ENCODE measurements at regions not wholly inside any gene's neighbourhood (a gene's known extent, or its start where the extent isn't known, plus 50 kb on each side); places are given as distances from the start of the nearest gene placed in this dataset.

- H3K9me3 ChIP-seq (ENCODE audit: control insufficient read depth in 2 of 2, low read length in 2 of 2): no peaks in the 10 kb centered on the region
- no peaks in the 10 kb centered on the region for H3K36me3 ChIP-seq (ENCODE audit: control insufficient read depth in 2 of 2, insufficient read depth in 2 of 2, low read length in 2 of 2)
- no peak overlapping the region for H3K4me3 ChIP-seq (ENCODE audit: low read length in 2 of 2)
- H3K27ac ChIP-seq (ENCODE audit: low read length): no peak overlapping the region
- H3K4me1 ChIP-seq (ENCODE audit: control insufficient read depth, insufficient read depth, low read length): no peaks in the 10 kb centered on the region
- H3K9ac ChIP-seq (ENCODE audit: low read length in 2 of 2): no peak overlapping the region
- H3K27me3 ChIP-seq (ENCODE audit: control insufficient read depth in 1 of 2, insufficient read depth in 2 of 2, low read length in 2 of 2): no peaks in the 10 kb centered on the region
Observed at GRCh38 chr3:89690646-89691045, 583.2 kb downstream of the EPHA3 start.

DNA sequence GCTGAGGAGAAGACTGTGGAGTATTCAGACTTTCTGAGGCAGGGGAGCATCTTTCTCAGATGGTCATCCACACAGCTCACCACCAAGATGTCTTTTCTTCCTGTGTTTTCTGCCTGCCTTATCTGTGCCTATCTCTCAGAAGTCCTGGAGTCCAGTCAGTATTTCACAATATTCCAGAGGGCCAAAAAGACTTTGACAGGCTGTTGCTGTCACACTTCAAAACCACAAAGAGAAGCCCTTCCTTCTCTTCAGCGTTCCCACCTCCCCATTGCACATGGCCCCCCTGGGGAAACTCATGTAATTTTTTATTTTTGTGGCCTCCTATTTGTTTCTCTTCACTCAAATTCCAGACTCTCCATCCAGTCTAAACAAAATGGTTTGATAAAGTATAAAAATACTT is 585.2 kb downstream of the EPHA3 start:
- H3K4me3 ChIP-seq (ENCODE audit: low read length in 2 of 2): no peak overlapping the region
- no peaks in the 10 kb centered on the region for H3K36me3 ChIP-seq (ENCODE audit: control insufficient read depth in 2 of 2, insufficient read depth in 2 of 2, low read length in 2 of 2)
- H3K27me3 ChIP-seq (ENCODE audit: control insufficient read depth in 1 of 2, insufficient read depth in 2 of 2, low read length in 2 of 2): no peaks in the 10 kb centered on the region
- H3K9me3 ChIP-seq (ENCODE audit: control insufficient read depth in 2 of 2, low read length in 2 of 2): no peaks in the 10 kb centered on the region
- H3K4me1 ChIP-seq (ENCODE audit: control insufficient read depth, insufficient read depth, low read length): no peaks in the 10 kb centered on the region
- H3K27ac ChIP-seq (ENCODE audit: low read length): no peak overlapping the region
- no peak overlapping the region for H3K9ac ChIP-seq (ENCODE audit: low read length in 2 of 2)

DNA sequence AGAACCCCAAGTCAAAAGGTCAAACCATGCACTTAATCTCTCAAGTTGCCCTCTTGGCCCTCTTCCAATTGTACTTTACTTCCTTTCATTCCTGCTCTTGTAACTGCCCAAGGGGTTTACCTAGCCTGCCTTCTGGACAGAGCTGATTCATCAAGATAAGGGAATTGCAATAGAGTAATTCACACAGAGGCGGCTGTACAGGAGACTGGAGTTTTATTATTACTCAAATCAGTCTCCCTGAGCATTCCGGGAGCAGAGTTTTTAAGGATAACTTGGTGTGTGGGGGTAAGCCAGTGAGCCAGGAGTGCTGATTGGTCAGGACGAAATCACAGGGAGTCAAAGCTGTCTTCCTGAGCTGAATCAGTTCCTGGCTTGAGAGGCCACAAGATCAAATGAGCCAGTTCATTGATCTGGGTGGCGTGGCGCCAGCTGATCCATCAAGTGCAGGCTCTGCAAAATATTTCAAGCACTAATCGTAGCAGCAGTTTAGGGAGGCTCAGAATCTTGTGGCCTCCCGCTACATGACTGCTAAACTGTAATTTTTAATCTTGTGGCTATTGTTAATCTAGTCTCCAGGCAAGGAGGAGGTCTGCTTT is 590.0 kb downstream of the EPHA3 start:
- no peaks in the 10 kb centered on the region for H3K4me1 ChIP-seq (ENCODE audit: control insufficient read depth, insufficient read depth, low read length)
- no peak overlapping the region for H3K4me3 ChIP-seq (ENCODE audit: low read length in 2 of 2)
- H3K27ac ChIP-seq (ENCODE audit: low read length): no peak overlapping the region
- H3K36me3 ChIP-seq (ENCODE audit: control insufficient read depth in 2 of 2, insufficient read depth in 2 of 2, low read length in 2 of 2): no peaks in the 10 kb centered on the region
- no peaks in the 10 kb centered on the region for H3K27me3 ChIP-seq (ENCODE audit: control insufficient read depth in 1 of 2, insufficient read depth in 2 of 2, low read length in 2 of 2)
- no peak overlapping the region for H3K9ac ChIP-seq (ENCODE audit: low read length in 2 of 2)
- H3K9me3 ChIP-seq (ENCODE audit: control insufficient read depth in 2 of 2, low read length in 2 of 2): peaks cover 0 to 1% of the 10 kb centered on the region in 2 donors

- Histone ChIP-seq H3K4me1 (ENCODE audit: control insufficient read depth, insufficient read depth, low read length) (no peaks in the 10 kb centered on the region), H3K27ac (ENCODE audit: low read length) (no peak overlapping the region), H3K9ac (ENCODE audit: low read length in 2 of 2) (no peak overlapping the region), H3K36me3 (ENCODE audit: control insufficient read depth in 2 of 2, insufficient read depth in 2 of 2, low read length in 2 of 2) (no peaks in the 10 kb centered on the region), H3K27me3 (ENCODE audit: control insufficient read depth in 1 of 2, insufficient read depth in 2 of 2, low read length in 2 of 2) (no peaks in the 10 kb centered on the region), H3K4me3 (ENCODE audit: low read length in 2 of 2) (no peak overlapping the region), H3K9me3 (ENCODE audit: control insufficient read depth in 2 of 2, low read length in 2 of 2) (peaks cover 0 to 2% of the 10 kb centered on the region in 2 donors)
Observed at GRCh38 chr3:89698208-89698830, 590.9 kb downstream of the EPHA3 start.

DNA sequence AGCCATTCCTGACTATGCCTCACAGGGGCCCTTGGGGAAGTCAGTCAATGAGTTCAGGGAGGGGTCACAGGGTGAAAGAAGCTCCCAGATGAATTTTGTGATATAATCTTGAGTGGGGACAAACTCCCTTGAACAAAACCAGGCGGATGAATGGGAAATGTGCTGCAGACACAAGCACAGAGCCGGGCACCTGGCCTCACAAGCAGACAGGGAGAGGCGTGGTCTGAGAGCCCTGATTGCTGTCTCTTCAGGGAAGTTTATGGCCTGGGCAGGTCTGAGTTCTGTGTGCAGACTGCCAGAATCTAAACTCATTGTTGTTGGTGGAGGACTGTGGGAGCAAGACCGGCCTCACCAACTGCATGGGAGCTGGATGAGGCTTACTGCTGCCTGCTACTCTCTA is 591.8 kb downstream of the EPHA3 start:
- no peaks in the 10 kb centered on the region for H3K27me3 ChIP-seq (ENCODE audit: control insufficient read depth in 1 of 2, insufficient read depth in 2 of 2, low read length in 2 of 2)
- H3K9me3 ChIP-seq (ENCODE audit: control insufficient read depth in 2 of 2, low read length in 2 of 2): peaks cover 0 to 2% of the 10 kb centered on the region in 2 donors
- H3K4me3 ChIP-seq (ENCODE audit: low read length in 2 of 2): no peak overlapping the region
- no peaks in the 10 kb centered on the region for H3K4me1 ChIP-seq (ENCODE audit: control insufficient read depth, insufficient read depth, low read length)
- H3K9ac ChIP-seq (ENCODE audit: low read length in 2 of 2): no peak overlapping the region
- no peak overlapping the region for H3K27ac ChIP-seq (ENCODE audit: low read length)
- H3K36me3 ChIP-seq (ENCODE audit: control insufficient read depth in 2 of 2, insufficient read depth in 2 of 2, low read length in 2 of 2): no peaks in the 10 kb centered on the region

- Histone ChIP-seq H3K36me3 (ENCODE audit: control insufficient read depth in 2 of 2, insufficient read depth in 2 of 2, low read length in 2 of 2) (no peaks in the 10 kb centered on the region), H3K4me3 (ENCODE audit: low read length in 2 of 2) (no peak overlapping the region), H3K4me1 (ENCODE audit: control insufficient read depth, insufficient read depth, low read length) (no peaks in the 10 kb centered on the region), H3K27me3 (ENCODE audit: control insufficient read depth in 1 of 2, insufficient read depth in 2 of 2, low read length in 2 of 2) (no peaks in the 10 kb centered on the region), H3K9ac (ENCODE audit: low read length in 2 of 2) (no peak overlapping the region), H3K9me3 (ENCODE audit: control insufficient read depth in 2 of 2, low read length in 2 of 2) (peaks cover 0 to 2% of the 10 kb centered on the region in 2 donors), H3K27ac (ENCODE audit: low read length) (no peak overlapping the region)
Observed at GRCh38 chr3:89699771-89700170, 592.4 kb downstream of the EPHA3 start.

DNA sequence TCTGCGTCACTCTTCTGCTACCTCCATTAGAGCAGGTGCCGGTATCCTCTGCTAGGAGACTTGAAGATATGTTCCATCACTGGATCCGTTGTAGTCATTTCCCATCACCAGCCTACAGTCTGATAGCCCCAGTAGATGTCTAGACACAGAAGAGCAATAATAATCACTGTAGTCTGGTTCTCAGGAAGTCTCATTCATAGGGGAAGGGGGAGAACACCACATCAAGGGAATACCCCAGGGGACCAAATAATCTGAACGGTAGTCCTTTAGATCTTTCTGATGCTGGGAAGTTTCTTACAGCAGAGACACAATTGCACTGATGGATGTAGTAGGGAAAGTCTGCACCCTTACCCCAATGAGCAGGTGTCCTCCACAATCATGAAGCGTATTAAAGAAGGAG is 595.0 kb downstream of the EPHA3 start:
- Histone ChIP-seq H3K9ac (ENCODE audit: low read length in 2 of 2) (no peak overlapping the region), H3K27me3 (ENCODE audit: control insufficient read depth in 1 of 2, insufficient read depth in 2 of 2, low read length in 2 of 2) (no peaks in the 10 kb centered on the region), H3K4me3 (ENCODE audit: low read length in 2 of 2) (no peak overlapping the region), H3K4me1 (ENCODE audit: control insufficient read depth, insufficient read depth, low read length) (no peaks in the 10 kb centered on the region), H3K36me3 (ENCODE audit: control insufficient read depth in 2 of 2, insufficient read depth in 2 of 2, low read length in 2 of 2) (no peaks in the 10 kb centered on the region), H3K27ac (ENCODE audit: low read length) (no peak overlapping the region), H3K9me3 (ENCODE audit: control insufficient read depth in 2 of 2, low read length in 2 of 2) (peaks cover 0 to 2% of the 10 kb centered on the region in 2 donors)

GRCh38 chr3:89713196-89713595 is 605.8 kb downstream of the EPHA3 start:
- H3K4me3 ChIP-seq (ENCODE audit: low read length in 2 of 2): no peak overlapping the region
- H3K27me3 ChIP-seq (ENCODE audit: control insufficient read depth in 1 of 2, insufficient read depth in 2 of 2, low read length in 2 of 2): no peaks in the 10 kb centered on the region
- no peaks in the 10 kb centered on the region for H3K9me3 ChIP-seq (ENCODE audit: control insufficient read depth in 2 of 2, low read length in 2 of 2)
- no peaks in the 10 kb centered on the region for H3K36me3 ChIP-seq (ENCODE audit: control insufficient read depth in 2 of 2, insufficient read depth in 2 of 2, low read length in 2 of 2)
- no peaks in the 10 kb centered on the region for H3K4me1 ChIP-seq (ENCODE audit: control insufficient read depth, insufficient read depth, low read length)
- H3K27ac ChIP-seq (ENCODE audit: low read length): no peak overlapping the region
- no peak overlapping the region for H3K9ac ChIP-seq (ENCODE audit: low read length in 2 of 2)

GRCh38 chr3:89714237-89714636 is 606.8 kb downstream of the EPHA3 start:
- Histone ChIP-seq H3K27ac (ENCODE audit: low read length) (no peak overlapping the region), H3K36me3 (ENCODE audit: control insufficient read depth in 2 of 2, insufficient read depth in 2 of 2, low read length in 2 of 2) (no peaks in the 10 kb centered on the region), H3K9me3 (ENCODE audit: control insufficient read depth in 2 of 2, low read length in 2 of 2) (no peaks in the 10 kb centered on the region), H3K27me3 (ENCODE audit: control insufficient read depth in 1 of 2, insufficient read depth in 2 of 2, low read length in 2 of 2) (no peaks in the 10 kb centered on the region), H3K4me3 (ENCODE audit: low read length in 2 of 2) (no peak overlapping the region), H3K4me1 (ENCODE audit: control insufficient read depth, insufficient read depth, low read length) (no peaks in the 10 kb centered on the region), H3K9ac (ENCODE audit: low read length in 2 of 2) (no peak overlapping the region)

DNA sequence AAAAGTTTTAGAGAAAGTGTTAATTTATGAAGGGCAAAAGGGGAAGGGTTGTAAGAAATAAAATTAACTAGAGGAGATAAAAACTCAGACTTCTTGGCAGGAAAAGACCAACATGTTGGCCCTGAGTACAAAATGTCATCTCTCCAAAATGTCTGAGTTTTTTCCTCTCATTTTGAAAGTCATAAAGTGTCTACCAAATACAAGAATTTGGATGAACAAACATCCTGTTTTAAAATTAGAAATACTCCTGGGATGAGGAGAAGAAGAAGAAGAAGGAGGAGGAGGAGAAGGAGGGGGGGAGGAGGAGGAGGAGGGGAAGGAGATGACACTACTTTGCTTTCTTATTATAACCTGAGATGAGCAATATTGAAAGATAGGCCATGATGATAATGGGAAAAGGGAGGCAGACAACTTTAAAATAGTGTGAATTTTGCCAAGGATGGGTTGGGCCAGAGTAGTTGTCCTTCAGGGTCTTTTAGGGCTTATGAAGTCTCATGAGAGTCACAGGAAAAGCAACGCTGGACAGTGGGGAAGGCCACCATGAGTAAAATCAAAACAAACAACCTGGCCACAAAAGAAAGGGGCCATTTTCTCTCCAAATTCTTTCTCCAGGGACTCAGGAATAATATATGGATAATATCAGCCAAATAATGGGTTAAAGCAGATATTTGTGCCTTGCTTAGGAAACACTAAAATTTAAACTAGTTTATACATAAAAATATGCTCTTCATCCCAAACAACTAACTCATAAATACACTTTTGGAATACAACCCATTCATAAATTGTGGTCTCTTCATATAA is 632.9 kb downstream of the EPHA3 start:
- H3K36me3 ChIP-seq (ENCODE audit: control insufficient read depth in 2 of 2, insufficient read depth in 2 of 2, low read length in 2 of 2): no peaks in the 10 kb centered on the region
- H3K27ac ChIP-seq (ENCODE audit: low read length): no peak overlapping the region
- no peaks in the 10 kb centered on the region for H3K4me1 ChIP-seq (ENCODE audit: control insufficient read depth, insufficient read depth, low read length)
- H3K4me3 ChIP-seq (ENCODE audit: low read length in 2 of 2): no peak overlapping the region
- H3K9me3 ChIP-seq (ENCODE audit: control insufficient read depth in 2 of 2, low read length in 2 of 2): no peaks in the 10 kb centered on the region
- H3K27me3 ChIP-seq (ENCODE audit: control insufficient read depth in 1 of 2, insufficient read depth in 2 of 2, low read length in 2 of 2): no peaks in the 10 kb centered on the region
- H3K9ac ChIP-seq (ENCODE audit: low read length in 2 of 2): no peak overlapping the region

- Histone ChIP-seq H3K4me1 (ENCODE audit: control insufficient read depth, insufficient read depth, low read length) (no peaks in the 10 kb centered on the region), H3K36me3 (ENCODE audit: control insufficient read depth in 2 of 2, insufficient read depth in 2 of 2, low read length in 2 of 2) (no peaks in the 10 kb centered on the region), H3K9ac (ENCODE audit: low read length in 2 of 2) (no peak overlapping the region), H3K27ac (ENCODE audit: low read length) (no peak overlapping the region), H3K4me3 (ENCODE audit: low read length in 2 of 2) (no peak overlapping the region), H3K9me3 (ENCODE audit: control insufficient read depth in 2 of 2, low read length in 2 of 2) (no peaks in the 10 kb centered on the region), H3K27me3 (ENCODE audit: control insufficient read depth in 1 of 2, insufficient read depth in 2 of 2, low read length in 2 of 2) (no peaks in the 10 kb centered on the region)
Observed at GRCh38 chr3:89740881-89741177, 633.4 kb downstream of the EPHA3 start.
